H4 (cell line): ENCODE measurements at regions not wholly inside any gene's neighbourhood (a gene's known extent, or its start where the extent isn't known, plus 50 kb on each side); places are given as distances from the start of the nearest gene placed in this dataset.

Source experiments
- DNase-seq: peaks from one replicate; pipeline ENCODE4 v3.0.0-alpha.2; 2015; ENCODE audit warnings: low spot score

- DNase-seq = no peak
These were observed 207.3 kb downstream of the BMP7 start for GRCh38 chr20:57059055-57059596.

DNA sequence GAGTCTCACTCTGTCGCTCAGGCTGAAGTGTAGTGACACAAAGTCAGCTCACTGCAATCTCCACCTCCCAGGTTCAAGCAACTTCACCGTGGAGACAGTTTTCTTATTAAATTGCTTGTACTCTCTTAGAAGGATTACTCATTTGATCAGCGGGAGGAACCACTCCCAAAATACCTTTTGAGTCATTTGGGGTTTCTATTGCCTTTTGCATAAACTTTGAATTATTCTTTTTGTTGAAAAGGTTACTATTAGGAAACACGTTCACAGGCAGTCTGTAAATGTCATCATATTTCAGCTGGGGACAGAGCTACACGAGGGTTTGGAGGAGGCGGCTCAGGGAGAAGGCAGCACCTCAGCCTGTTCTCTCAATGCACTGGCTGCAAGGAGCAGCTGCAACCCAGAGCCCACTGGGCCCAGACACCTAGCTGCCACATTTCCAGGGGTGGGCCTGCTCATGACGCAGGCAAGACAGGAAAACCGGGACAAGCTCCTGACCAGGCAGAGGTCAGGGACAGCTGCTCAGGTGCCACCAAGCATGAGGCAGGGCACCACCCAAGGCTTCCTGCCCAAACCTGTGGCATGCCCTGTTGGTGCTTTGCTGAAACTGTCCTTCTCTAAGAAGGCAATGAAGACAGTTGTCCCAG is 205.9 kb downstream of the BMP7 start:
- DNase-seq = no peak

DNA sequence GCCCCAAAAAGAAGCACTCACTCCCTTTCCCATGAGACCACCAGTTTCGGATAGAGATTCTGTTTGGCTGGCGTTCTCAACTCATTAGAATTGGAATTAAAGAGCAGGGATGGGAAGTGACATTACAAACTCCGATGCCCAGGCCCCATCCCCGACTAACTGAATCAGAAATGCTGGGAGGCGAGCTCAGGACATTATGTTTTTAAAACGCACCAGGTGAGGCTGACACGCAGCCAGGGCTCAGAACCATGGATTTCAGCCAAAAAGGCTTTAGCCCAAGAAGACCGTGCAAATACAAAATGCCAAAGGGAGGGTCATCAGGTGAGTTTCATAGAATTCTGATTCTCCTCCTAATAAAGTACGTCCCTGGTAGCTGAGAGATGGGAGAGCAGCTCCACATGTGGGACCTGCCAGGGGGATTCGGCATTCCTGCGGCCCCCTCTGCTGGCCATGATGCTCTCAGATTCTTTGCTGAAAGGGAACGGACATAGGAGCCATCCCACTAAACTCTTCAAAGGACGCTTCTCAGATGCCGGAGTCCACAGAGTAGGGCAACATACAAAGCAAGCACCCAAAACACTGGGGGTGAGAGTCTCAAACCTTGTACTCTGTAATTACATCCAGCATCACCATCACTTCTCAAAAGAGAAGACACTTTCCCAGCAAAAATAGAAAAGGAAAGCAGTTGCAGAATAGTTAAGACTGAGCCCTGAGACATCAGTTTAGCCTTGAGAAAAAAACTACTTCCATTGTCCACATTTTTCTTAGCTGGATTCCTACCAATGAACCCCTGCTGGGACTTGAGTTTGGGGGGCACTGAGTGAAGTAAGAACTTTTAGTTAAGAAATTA is 205.2 kb downstream of the BMP7 start:
- DNase-seq = peak; percentile 34

- DNase-seq = no peak
These were observed 204.2 kb downstream of the BMP7 start for GRCh38 chr20:57062241-57062640.

DNA sequence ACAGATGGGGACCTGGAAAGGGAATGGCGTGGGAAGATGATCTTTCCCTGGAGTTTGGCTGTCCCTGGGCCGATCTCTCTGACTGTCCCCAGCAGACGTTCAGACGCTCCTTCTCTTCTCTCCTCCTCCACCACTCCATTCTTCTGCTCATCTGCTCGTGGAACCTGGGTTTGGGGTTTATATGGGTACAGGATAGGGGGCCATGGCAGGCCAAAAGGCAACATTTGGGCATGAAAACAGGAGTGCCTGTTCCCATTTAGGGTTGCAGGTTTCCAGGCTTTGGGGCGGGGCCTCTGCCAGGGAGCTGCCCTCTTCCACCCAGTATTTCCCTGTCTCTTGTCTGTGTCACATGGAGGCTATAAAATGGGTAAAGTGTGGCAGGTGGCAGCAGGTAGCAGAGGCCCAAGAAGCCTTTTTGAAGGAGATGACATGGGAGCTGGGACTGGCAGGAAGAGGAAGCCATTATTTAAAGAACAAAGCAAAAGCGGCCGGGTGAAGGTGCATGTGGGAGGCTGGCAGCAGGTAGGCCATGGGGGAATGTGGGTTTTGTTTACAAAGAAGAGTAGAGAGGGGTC is 203.7 kb downstream of the BMP7 start:
- DNase-seq = no peak

DNA sequence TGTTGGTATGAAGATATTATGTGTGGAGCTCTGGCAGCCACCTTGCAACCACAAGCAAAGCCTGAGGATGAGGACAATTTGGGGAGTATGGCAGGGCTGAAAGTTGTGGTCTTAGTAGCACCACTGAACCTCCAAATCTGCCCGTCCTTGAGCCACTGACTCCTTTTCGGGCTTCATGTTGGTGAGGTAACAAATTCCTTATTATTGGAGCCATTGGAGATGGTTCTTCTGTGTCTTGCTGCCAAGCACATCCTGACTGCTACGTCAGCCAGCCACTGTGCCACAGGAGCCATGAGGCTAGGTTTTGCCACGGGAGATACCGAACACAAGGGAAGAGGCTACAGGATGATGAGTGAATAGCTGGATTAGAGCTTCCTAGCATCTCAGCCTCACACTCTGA is 201.6 kb downstream of the BMP7 start:
- DNase-seq = no peak

DNA sequence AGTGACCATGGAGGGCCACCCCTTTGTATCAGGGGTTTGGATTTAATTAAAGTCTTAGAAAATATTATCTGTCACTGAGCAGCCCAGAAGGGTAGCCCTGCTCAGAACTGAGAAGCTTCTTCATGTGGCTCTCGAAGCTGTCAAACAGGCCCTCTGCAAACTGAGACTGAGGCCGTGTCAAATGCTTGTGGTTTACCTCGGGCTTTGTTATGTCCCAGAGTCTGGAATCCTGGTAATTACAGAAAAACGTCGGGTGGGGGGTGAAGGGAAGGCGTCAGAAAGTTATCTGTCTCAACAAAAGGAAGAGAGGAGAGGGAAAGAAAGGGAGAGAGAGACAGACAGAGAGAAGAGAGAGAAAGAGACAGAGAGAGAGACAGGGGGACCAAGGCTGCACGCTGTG is 200.8 kb downstream of the BMP7 start:
- peak; percentile 32 for DNase-seq

DNA sequence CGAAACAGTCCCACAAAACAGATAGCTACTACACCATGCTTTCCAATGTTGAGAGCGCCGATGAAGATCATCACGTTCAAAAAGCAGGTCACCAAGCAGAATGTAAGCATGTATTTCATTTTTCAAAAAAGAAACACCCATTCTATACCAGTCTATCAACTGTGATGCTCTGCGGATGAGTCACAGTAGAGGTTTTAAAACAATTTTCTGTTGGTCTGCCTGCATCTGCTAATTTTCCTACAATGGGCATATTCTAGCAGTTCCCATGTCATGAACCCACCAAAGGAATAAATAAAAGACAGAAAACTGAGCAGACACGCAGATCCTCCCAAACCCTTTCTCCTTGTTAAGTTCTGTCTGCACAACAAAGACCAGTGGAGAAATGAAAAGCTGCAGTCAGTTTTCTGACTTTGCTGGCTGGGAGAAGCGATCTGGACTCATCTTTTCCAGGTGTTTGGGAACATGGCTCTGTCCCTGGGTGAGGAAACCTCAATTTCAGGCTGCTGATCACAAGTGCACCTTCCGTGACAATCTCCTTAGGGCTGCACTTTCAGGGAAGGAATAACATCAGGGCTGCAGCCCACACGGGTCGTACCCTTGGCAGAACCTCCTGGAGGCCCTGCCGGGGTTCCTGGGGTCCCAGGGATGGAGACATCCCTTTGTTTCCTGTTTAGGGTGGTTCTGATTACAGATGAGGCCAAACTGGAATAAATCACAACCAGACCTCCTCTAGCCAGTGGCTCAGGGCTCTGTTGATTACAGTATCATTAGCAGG is 200.1 kb downstream of the BMP7 start:
- no peak for DNase-seq

- no peak for DNase-seq
These were observed 197.0 kb downstream of the BMP7 start for GRCh38 chr20:57069442-57069841.

DNA sequence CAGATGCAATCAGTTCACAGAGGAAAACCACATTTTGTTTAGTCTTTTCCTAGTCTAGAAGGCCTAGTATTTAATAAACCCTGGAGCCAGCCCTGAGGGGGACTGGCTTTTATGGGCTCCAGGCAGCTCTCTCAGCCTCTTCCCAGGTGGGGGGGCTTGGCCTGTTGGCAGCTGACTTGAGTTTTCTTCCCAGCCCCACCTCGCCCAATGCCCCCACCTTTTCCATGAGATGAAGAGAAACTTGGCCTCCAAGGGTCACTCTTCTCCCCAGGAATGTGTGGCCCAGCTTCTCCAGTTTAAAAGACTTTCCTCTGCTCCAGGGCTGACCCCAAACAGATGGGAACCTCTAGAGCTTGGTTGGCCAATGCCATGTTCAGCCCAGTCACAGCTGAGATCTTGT is 196.1 kb downstream of the BMP7 start:
- no peak for DNase-seq

DNA sequence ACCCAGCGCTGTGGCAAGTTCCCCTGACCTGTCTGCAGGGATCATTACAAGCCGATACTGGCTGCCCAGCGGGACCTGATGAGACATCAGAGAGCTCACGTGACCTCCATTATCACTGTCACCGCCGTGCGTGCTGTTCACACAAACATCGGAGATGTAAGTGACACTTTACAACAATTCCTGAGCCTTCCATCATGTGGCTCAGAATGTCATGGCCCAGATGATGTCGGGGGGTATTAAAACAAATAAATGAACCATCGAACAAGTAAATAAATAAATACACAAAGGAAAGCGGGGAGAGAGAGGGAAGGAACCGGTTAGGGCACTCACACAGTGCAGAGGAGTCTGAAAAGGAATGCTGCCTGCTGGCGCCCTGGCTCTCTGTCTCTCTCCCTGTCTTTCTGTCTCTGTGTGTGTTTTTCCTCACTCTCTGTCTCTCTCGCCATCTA is 195.1 kb downstream of the BMP7 start:
- no peak for DNase-seq

DNA sequence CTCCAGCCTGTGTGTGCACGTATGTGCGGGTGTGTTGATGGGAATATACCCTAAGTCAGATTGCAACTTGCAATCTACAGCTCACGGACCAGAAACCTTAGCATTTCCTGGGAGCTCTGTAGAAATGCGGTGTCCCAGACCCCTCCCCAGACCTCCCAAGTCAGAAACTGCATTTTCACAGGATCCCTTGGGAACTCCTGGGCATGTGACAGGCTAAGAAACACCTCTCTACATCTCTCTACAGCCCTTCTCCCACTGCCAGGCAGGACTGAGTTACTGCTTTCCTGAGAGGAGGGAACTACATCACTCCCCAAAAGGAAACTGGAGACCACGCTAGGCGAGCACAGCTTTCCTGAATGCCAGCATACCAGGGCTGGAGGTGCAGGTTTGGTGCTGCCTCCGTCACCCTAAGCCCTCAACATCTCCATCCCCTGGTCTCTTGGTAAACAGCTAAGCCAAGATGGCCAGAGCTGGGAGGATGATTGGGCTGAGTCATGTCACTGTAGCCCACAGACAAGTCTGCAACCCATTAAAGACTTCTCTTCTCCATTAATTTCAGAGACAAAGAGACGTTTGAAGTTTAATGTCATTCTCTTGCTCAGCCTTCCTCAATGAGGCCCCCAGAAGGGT is 194.4 kb downstream of the BMP7 start:
- no peak for DNase-seq

DNA sequence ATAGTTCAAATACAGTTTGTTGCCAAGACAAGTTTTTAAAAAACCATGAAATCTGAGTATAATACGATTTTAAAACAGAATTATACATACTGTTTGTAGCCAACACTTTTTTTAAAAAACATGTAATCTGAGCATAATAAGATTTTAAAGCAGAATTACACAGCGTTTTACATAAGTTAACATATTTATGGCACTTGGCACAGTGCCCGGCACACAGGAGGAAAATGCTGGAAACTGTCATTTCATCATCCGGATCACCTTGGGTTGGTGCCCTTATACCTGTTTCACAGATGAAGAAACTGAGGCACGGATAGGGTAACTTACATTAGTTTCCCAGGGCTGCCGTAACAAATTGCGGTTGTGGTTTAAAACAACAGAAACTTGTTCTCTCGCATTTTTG is 193.0 kb downstream of the BMP7 start:
- no peak for DNase-seq

DNA sequence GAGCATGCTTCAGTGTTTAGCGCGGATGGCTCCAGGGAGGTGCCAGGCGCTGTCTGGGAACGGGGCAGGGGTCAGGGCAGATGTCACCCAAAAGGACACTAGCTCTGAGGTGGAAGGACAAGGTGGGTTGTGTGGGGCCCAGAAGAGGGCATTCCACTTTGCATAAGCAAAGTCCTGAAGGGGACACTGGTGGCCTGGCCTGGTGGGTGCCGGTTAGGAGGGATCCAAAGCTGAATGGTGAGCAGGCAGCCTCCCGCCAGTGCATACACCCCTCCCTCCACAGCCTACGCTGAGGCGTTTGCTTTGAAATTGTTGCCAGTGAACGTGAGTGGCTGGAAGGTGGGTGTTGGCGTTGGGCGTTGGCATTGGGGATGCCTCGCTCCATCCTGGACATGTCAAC is 192.1 kb downstream of the BMP7 start:
- no peak for DNase-seq

DNA sequence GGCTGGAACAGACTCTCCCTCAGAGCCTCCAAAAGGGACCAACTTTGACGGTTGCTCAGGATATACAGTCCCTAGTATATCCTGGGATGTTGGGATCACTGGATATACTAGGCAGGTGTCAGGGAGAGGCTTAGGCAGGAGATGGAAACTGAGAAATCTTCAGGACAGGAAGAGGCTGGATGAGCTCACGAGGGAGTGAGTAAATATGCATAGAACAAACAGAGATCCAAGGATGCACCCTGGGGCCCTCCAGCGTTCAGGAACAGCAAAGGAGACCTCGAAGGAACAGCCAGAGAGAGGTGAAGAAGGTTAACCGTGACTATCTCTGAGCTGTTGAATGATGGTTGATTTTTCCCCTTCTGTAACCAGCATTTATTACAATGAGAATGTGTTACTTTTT is 191.3 kb downstream of the BMP7 start:
- DNase-seq = no peak

DNA sequence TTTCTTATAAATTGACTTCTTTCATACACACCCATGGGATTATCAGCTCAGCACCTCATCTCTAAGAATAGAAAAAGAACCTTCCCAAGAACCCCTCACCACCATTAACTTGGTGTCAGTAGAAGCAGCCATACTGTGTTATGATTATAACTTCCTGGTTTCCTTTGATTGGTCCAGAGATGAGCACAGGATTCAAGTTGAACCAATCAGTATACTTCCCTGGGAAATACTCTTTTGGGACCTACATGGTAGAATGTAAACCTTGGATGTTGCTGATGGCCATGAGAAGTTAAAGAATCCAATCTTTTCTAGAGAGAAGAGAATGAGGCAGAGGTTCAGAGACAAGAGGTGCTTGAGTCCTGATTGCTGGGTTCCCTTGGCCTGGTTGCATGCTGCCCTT is 190.8 kb downstream of the BMP7 start:
- no peak for DNase-seq

- DNase-seq = peak; percentile 77
These were observed 190.2 kb downstream of the BMP7 start for GRCh38 chr20:57076152-57076652.

DNA sequence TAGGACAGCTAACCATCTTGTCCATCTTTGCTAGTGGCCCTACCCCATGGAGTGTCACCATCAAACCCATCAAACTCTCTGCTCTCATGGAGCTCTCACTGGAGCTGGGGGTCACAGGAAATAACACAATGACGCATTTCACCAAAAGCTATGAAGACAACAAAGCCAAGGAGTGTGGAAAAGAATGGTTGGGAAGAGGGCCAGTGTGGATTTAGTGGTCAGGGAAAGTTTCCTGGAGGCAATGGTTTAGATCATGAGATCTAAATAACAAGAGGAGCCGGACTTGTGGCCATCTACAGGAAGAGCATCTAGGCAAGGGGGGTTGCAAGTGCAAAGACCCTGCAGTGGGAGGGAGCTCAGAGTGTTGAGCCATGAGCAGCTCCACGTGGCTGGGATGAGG is 189.5 kb downstream of the BMP7 start:
- DNase-seq = peak; percentile 88

GRCh38 chr20:57078116-57078515 is 188.3 kb downstream of the BMP7 start:
- peak; percentile 83 for DNase-seq

DNA sequence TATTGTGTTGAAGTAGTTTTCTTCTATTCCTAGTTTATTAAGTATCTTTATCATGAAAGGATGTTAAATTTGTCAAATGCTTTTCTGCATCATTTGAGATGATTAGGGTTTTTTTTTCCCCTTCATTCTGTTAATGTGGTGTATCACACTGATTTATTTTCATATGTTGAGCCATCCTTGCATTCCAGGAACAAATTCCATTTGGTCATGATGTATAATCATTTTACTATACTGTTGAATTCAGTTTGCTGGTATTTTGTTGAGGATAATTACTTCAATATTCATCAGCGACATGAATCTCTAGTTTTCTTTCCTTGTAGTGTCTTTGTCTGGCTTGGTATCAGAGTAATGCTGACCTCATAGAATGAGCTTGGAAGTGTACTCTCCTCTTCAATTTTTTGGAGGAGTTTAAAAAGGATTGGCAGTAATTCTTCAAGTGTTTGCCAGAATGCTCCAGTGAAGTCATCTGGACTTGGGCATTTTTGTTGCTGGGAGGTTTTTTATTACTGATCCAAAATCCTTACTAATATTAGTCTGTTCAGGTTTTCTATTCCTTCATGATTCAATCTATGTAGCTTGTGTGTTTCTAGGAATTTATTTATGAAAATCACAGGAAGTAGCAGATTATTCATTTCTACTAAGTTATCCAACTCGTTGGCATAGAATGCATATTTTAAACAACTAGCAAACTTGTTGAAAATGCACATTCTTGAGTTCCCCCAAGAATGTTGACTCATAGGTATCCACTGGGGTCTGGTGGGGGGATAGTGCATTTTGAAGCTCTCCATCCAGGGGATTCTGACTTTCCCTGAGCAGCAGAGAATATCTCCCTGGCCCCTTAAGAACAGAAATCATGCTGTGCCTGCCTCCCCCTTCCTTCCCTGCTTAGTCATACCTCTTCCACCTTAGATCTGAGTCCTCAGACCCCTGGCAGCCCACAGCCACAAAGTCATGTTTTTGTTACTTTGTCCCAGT is 187.1 kb downstream of the BMP7 start:
- DNase-seq = no peak
